NT2/D1 (cell line): ENCODE measurements at regions not wholly inside any gene's neighbourhood (a gene's known extent, or its start where the extent isn't known, plus 50 kb on each side); places are given as distances from the start of the nearest gene placed in this dataset.
"Not testable (repeated sequence)": the region's sequence is repeated elsewhere in the genome, so short reads cannot be mapped to it uniquely, and the experiment has no call there.

Experiments
- DNase-seq: peaks from one replicate; pipeline ENCODE4 v3.0.0-alpha.2; 2011; ENCODE audit warnings: low read depth, low spot score
- H3K27me3 ChIP-seq: 2 replicates; pipeline ENCODE4 v1.6.0; 2011; ENCODE audit warnings: mild to moderate bottlenecking; ENCODE audit not compliant: insufficient read length, insufficient read depth
- H3K36me3 ChIP-seq: 2 replicates; pipeline ENCODE4 v1.6.1; 2011; ENCODE audit warnings: mild to moderate bottlenecking, low read length, mixed read lengths; ENCODE audit not compliant: insufficient read depth, insufficient read length
- H3K4me1 ChIP-seq: 2 replicates; pipeline ENCODE4 v1.5.1; 2011; ENCODE audit not compliant: insufficient read depth, insufficient read length
- H3K4me3 ChIP-seq: 2 replicates; pipeline ENCODE4 v1.5.1; 2011; ENCODE audit warnings: low read depth; ENCODE audit not compliant: insufficient read length
- H3K9ac ChIP-seq: 2 replicates; pipeline ENCODE4 v1.6.0; 2011; ENCODE audit warnings: low read depth; ENCODE audit not compliant: insufficient read length
- H3K9me3 ChIP-seq: 2 replicates; pipeline ENCODE4 v1.5.1; 2011; ENCODE audit warnings: mild to moderate bottlenecking, low read length; ENCODE audit not compliant: insufficient read depth
- SUZ12 ChIP-seq: IDR thresholded peaks from 2 replicates; pipeline ENCODE4 v1.6.1; 2011; ENCODE audit not compliant: insufficient read length, insufficient read depth; ENCODE audit errors: extremely low read depth
- YY1 ChIP-seq: IDR thresholded peaks from 2 replicates; pipeline ENCODE4 v1.6.1; 2011; ENCODE audit not compliant: insufficient read length, insufficient read depth
- ZNF274 ChIP-seq: IDR thresholded peaks from 2 replicates; pipeline ENCODE4 v1.6.1; 2011; ENCODE audit warnings: mild to moderate bottlenecking, low read depth, low read length

- no peak overlapping the region for H3K9ac ChIP-seq
- H3K9me3 ChIP-seq, result no peaks in the 10 kb centered on the region
- no peak overlapping the region for H3K4me3 ChIP-seq
- no peaks in the 10 kb centered on the region for H3K36me3 ChIP-seq
- DNase-seq, result no peak
- H3K27me3 ChIP-seq, result no peaks in the 10 kb centered on the region
- no peaks in the 10 kb centered on the region for H3K4me1 ChIP-seq
- TF ChIP-seq YY1 (no peak), SUZ12 (no peak), ZNF274 (no peak)
These were observed 127.9 kb downstream of the OR13H1 start for GRCh38 chrX:131671735-131672134.

GRCh38 chrX:131675596-131676194 is 131.8 kb downstream of the OR13H1 start:
- Histone ChIP-seq H3K27me3 (no peaks in the 10 kb centered on the region), H3K9me3 (no peaks in the 10 kb centered on the region), H3K4me1 (no peaks in the 10 kb centered on the region), H3K36me3 (no peaks in the 10 kb centered on the region), H3K9ac (no peak overlapping the region), H3K4me3 (no peak overlapping the region)
- no peak for TF ChIP-seq SUZ12
- no peak for TF ChIP-seq ZNF274
- DNase-seq, result no peak

- TF ChIP-seq YY1, result no peak
- no peak for TF ChIP-seq ZNF274
- TF ChIP-seq SUZ12, result no peak
- no peak for DNase-seq
- Histone ChIP-seq H3K9ac (no peak overlapping the region), H3K4me3 (no peak overlapping the region), H3K36me3 (no peaks in the 10 kb centered on the region), H3K9me3 (no peaks in the 10 kb centered on the region), H3K4me1 (no peaks in the 10 kb centered on the region), H3K27me3 (no peaks in the 10 kb centered on the region)
These were observed 134.1 kb downstream of the OR13H1 start for GRCh38 chrX:131677655-131678628.

- H3K4me1 ChIP-seq, H3K27me3 ChIP-seq, H3K4me3 ChIP-seq, H3K36me3 ChIP-seq, H3K9ac ChIP-seq, H3K9me3 ChIP-seq, DNase-seq: not testable (repeated sequence)
These were observed 138.9 kb downstream of the OR13H1 start for GRCh38 chrX:131682735-131683134.

- H3K36me3 ChIP-seq, result no peaks in the 10 kb centered on the region
- no peak for DNase-seq
- no peaks in the 10 kb centered on the region for H3K4me1 ChIP-seq
- TF ChIP-seq YY1 (no peak), SUZ12 (no peak), ZNF274 (no peak)
- no peak overlapping the region for H3K4me3 ChIP-seq
- H3K9me3 ChIP-seq, result peaks cover 24% of the 10 kb centered on the region
- H3K9ac ChIP-seq, result no peak overlapping the region
- H3K27me3 ChIP-seq, result no peaks in the 10 kb centered on the region
These were observed 149.5 kb downstream of the OR13H1 start for GRCh38 chrX:131693359-131693758.

- H3K36me3 ChIP-seq, H3K4me3 ChIP-seq, H3K4me1 ChIP-seq, H3K27me3 ChIP-seq, H3K9ac ChIP-seq, DNase-seq: not testable (repeated sequence)
- peaks cover 23% of the 10 kb centered on the region for H3K9me3 ChIP-seq
These were observed 153.1 kb downstream of the OR13H1 start for GRCh38 chrX:131696989-131697388.

GRCh38 chrX:131703646-131704045 is 159.8 kb downstream of the OR13H1 start:
- Histone ChIP-seq H3K27me3 (no peaks in the 10 kb centered on the region), H3K9me3 (no peaks in the 10 kb centered on the region), H3K36me3 (peaks cover 2% of the 10 kb centered on the region), H3K4me1 (no peaks in the 10 kb centered on the region), H3K4me3 (no peak overlapping the region), H3K9ac (no peak overlapping the region)
- TF ChIP-seq YY1, result no peak
- no peak for TF ChIP-seq SUZ12
- TF ChIP-seq ZNF274, result no peak
- DNase-seq, result no peak
